Sigmoid colon (tissue), 6 donors: ENCODE measurements at regions not wholly inside any gene's neighbourhood (a gene's known extent, or its start where the extent isn't known, plus 50 kb on each side); places are given as distances from the start of the nearest gene placed in this dataset.

Experiments used
- DNase-seq: peaks from one replicate; pipeline ENCODE4 v3.0.0-alpha.2; 2019
- H3K27ac ChIP-seq, 4 donors: fragments of 200-600 bp; sonication (generic); one replicate each; pipeline ENCODE4 v1.5.1; 2016 to 2019; ENCODE audit warnings: mild to moderate bottlenecking in 1 of 4
- H3K27me3 ChIP-seq, 3 donors: fragments of 200-600 bp; sonication (generic); one replicate each; pipeline ENCODE4 v1.5.1; 2019; ENCODE audit warnings: mild to moderate bottlenecking in 1 of 3
- H3K36me3 ChIP-seq, 4 donors: fragments of 200-600 bp; sonication (generic); one replicate each; pipeline ENCODE4 v1.5.1; 2016 to 2019
- H3K4me1 ChIP-seq, 4 donors: fragments of 200-600 bp; sonication (generic); one replicate each; pipeline ENCODE4 v1.5.1; 2017 to 2019
- H3K4me3 ChIP-seq, 4 donors: fragments of 200-600 bp; sonication (generic); one replicate each; pipeline ENCODE4 v1.5.1; 2017 to 2019; ENCODE audit warnings: mild to moderate bottlenecking in 2 of 4, moderate library complexity in 1 of 4
- H3K9me3 ChIP-seq, 4 donors: fragments of 200-600 bp in 3 of 4; sonication (generic) in 3 of 4; one replicate each; pipeline versions ENCODE4 v1.5.1 to v1.6.1; 2013 to 2019
- CTCF ChIP-seq, 4 experiments: fragments of 450-650 bp in 3 of 4; fragments of 200-600 bp in 1 of 4; IDR thresholded peaks; one replicate each; pipeline ENCODE4 v1.5.1; 2016 to 2019; ENCODE audit warnings: antibody characterized with exemption in 4 of 4, mild to moderate bottlenecking in 3 of 4, moderate library complexity in 2 of 4
- EP300 ChIP-seq, 4 donors: sonication (generic); formaldehyde crosslinking; IDR thresholded peaks; one replicate each; pipeline ENCODE4 v1.6.1; 2017; ENCODE audit warnings: antibody characterized with exemption in 4 of 4
- POLR2A ChIP-seq, 2 donors: fragments of 450-650 bp; IDR thresholded peaks; one replicate each; pipeline ENCODE4 v1.6.1; 2016; ENCODE audit warnings: antibody characterized with exemption in 2 of 2, mild to moderate bottlenecking in 2 of 2, moderate library complexity in 2 of 2
- POLR2AphosphoS5 ChIP-seq, 4 donors: sonication (generic); formaldehyde crosslinking; IDR thresholded peaks; one replicate each; pipeline ENCODE4 v1.6.1; 2017; ENCODE audit warnings: antibody characterized with exemption in 4 of 4
- WGBS, 2 donors: extraction: QIAGEN DNeasy Blood & Tissue Kit; methylation state at CpG; one replicate each; pipeline ENCODE4 v1.1.7; 2013; 5-methylcytosine and 5-hydroxymethylcytosine counted together
- intact Hi-C: fragments of 100-400 bp; cut with DNase I; formaldehyde crosslinking; loops from one replicate; pipeline ENCODE4 v1.15.1; 2023
- donor health status: healthy with polysubstance abuse.
- donor health status: healthy.

DNA sequence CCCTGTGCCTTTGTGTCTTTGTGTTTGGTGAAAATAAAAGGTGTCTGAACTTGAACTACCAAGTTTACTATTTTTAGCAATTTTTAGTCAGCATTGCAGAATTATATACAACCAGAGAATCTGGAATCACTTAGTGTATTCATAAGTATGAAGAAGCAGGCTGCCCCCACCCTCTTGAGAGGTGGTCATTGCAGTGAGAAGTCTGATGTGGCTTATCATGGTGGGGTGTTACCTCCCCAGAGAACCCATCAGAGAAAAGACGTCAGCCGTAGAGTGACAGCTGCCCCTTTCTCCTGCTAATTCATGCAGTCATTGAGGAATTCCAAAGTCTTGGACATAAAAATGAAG lies 66.0 kb downstream of the BOLA3 start:
- H3K4me1 ChIP-seq: peaks cover 0 to 15% (median 4%) of the 10 kb centered on the region in 4 donors
- H3K36me3 ChIP-seq: peaks cover 0 to 19% (median 2%) of the 10 kb centered on the region in 4 donors
- WGBS, 2 donors: 97 to 98% methylated on average over 2 of the region's 2 CpGs
- no peak overlapping the region for H3K27ac ChIP-seq
- H3K9me3 ChIP-seq: no peaks in the 10 kb centered on the region
- TF ChIP-seq POLR2A (IDR thresholded peaks at IDR 0.05): no peak
- no peak for TF ChIP-seq EP300 (IDR thresholded peaks at IDR 0.05)
- TF ChIP-seq POLR2AphosphoS5 (IDR thresholded peaks at IDR 0.05): no peak
- no peak for TF ChIP-seq CTCF (IDR thresholded peaks at IDR 0.05)
- no peak for DNase-seq
- intact Hi-C loops: loop anchor here (10.0 kb wide), 2 partner anchors 147 to 257 kb away; partner anchors contain the start of gene STAMBP
- H3K4me3 ChIP-seq: no peak overlapping the region
- H3K27me3 ChIP-seq: no peaks in the 10 kb centered on the region

- TF ChIP-seq CTCF (IDR thresholded peaks at IDR 0.05) (no peak), EP300 (IDR thresholded peaks at IDR 0.05) (no peak), POLR2A (IDR thresholded peaks at IDR 0.05) (no peak), POLR2AphosphoS5 (IDR thresholded peaks at IDR 0.05) (no peak)
- peaks cover 0 to 27% (median 2%) of the 10 kb centered on the region in 4 donors for H3K36me3 ChIP-seq
- WGBS, 2 donors: 93 to 97% methylated on average over 11 of the region's 11 CpGs
Observed at GRCh38 chr2:74083750-74084149, 64.0 kb downstream of the BOLA3 start.

More at GRCh38 chr2:74083750-74084149, 64.0 kb downstream of the BOLA3 start:
- DNase-seq: no peak
- Histone ChIP-seq H3K9me3 (no peaks in the 10 kb centered on the region), H3K4me3 (no peak overlapping the region), H3K27ac (no peak overlapping the region), H3K27me3 (no peaks in the 10 kb centered on the region), H3K4me1 (peaks cover 0 to 15% (median 4%) of the 10 kb centered on the region in 4 donors)
- intact Hi-C loops: loop anchor here (10.0 kb wide), 2 partner anchors 149 to 259 kb away; partner anchors contain the start of gene STAMBP
